Endodermal cell (in vitro differentiated cells): ENCODE measurements at regions not wholly inside any gene's neighbourhood (a gene's known extent, or its start where the extent isn't known, plus 50 kb on each side); places are given as distances from the start of the nearest gene placed in this dataset.

Source experiments
- DNase-seq: peaks from one replicate; pipeline ENCODE4 v3.0.0-alpha.2; 2017
- H3K27ac ChIP-seq: 2 replicates; pipeline ENCODE4 v1.5.1; 2013; ENCODE audit warnings: mild to moderate bottlenecking, low read depth, low read length, moderate library complexity
- H3K27me3 ChIP-seq: 2 replicates; pipeline ENCODE4 v1.6.1; 2013; ENCODE audit warnings: mild to moderate bottlenecking, low read length, moderate library complexity; ENCODE audit not compliant: insufficient read depth, control insufficient read depth, poor library complexity, severe bottlenecking
- H3K36me3 ChIP-seq: 2 replicates; pipeline ENCODE4 v1.7.0; 2013; ENCODE audit warnings: mild to moderate bottlenecking, low read length, moderate library complexity; ENCODE audit not compliant: control insufficient read depth, insufficient read depth
- H3K4me1 ChIP-seq: one replicate; pipeline ENCODE4 v1.7.0; 2013; ENCODE audit warnings: low read length; ENCODE audit not compliant: control insufficient read depth, insufficient read depth
- H3K4me3 ChIP-seq: 2 replicates; pipeline ENCODE4 v1.5.1; 2013; ENCODE audit warnings: mild to moderate bottlenecking, low read length, moderate library complexity
- H3K9ac ChIP-seq: 2 replicates; pipeline ENCODE4 v1.6.1; 2013; ENCODE audit warnings: mild to moderate bottlenecking, low read length, moderate library complexity; ENCODE audit not compliant: poor library complexity, severe bottlenecking; ENCODE audit errors: extremely low read depth
- H3K9me3 ChIP-seq: 2 replicates; pipeline ENCODE4 v1.6.1; 2013; ENCODE audit warnings: mild to moderate bottlenecking, low read length, moderate library complexity; ENCODE audit not compliant: control insufficient read depth
- H3K27ac Mint-ChIP-seq: 2 replicates; pipeline ENCODE4 v1.8.0; 2020; ENCODE audit warnings: mixed read lengths
- H3K27me3 Mint-ChIP-seq: 2 replicates; pipeline ENCODE4 v1.8.0; 2021; ENCODE audit warnings: mild to moderate bottlenecking, mixed read lengths; ENCODE audit not compliant: insufficient read depth
- H3K36me3 Mint-ChIP-seq: 2 replicates; pipeline ENCODE4 v1.8.0; 2020; ENCODE audit warnings: low read depth, mixed read lengths
- H3K4me1 Mint-ChIP-seq: 2 replicates; pipeline ENCODE4 v1.8.0; 2020; ENCODE audit warnings: mixed read lengths
- H3K4me3 Mint-ChIP-seq: 2 replicates; pipeline ENCODE4 v1.8.0; 2020; ENCODE audit warnings: mild to moderate bottlenecking, moderate library complexity, mixed read lengths
- H3K9me3 Mint-ChIP-seq: 2 replicates; pipeline ENCODE4 v1.8.0; 2020; ENCODE audit warnings: mild to moderate bottlenecking, mixed read lengths
- WGBS, 2 experiments: methylation state at CpG; one replicate each; pipeline versions ENCODE4 v1.1.5 to v1.1.7; 2013; ENCODE audit warnings: missing lambda C conversion rate in 2 of 2, mixed read lengths in 1 of 2; ENCODE audit not compliant: insufficient coverage in 1 of 2, insufficient read length in 1 of 2; 5-methylcytosine and 5-hydroxymethylcytosine counted together
- TF ChIP-seq, protein P1 (sequence below): fragments of 200-600 bp; sonication (generic); conservative IDR thresholded peaks from 2 replicates; pipeline ENCODE4 v1.5.0; 2021; ENCODE audit warnings: antibody characterized with exemption, mild to moderate bottlenecking

DNA sequence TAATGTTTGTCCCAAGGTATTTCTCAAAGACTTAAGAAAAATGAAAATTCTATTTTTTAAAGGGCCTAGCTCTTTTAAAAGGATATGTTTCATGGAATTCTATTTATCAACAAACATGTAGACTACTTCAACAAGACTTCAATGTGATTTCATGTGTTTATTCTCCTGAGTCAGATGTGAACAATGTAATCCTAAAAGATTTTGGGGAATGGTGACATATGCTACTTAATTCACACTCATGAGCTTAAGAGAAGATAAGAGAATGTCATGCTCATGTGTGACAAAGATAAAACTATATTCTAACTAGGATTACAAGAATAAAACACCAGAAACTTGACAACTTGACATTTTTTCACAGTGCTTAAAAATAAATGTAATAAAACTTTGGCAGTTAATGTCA lies 127.5 kb downstream of the TES start:
- no peaks in the 10 kb centered on the region for H3K27me3 Mint-ChIP-seq
- Histone ChIP-seq H3K9ac (no peak overlapping the region), H3K36me3 (no peaks in the 10 kb centered on the region), H3K4me1 (peaks cover 3% of the 10 kb centered on the region), H3K27me3 (no peaks in the 10 kb centered on the region), H3K9me3 (no peaks in the 10 kb centered on the region), H3K27ac (no peak overlapping the region), H3K4me3 (no peak overlapping the region)
- H3K27ac Mint-ChIP-seq, result no peak overlapping the region
- H3K9me3 Mint-ChIP-seq, result no peaks in the 10 kb centered on the region
- H3K4me1 Mint-ChIP-seq, result peaks cover 12% of the 10 kb centered on the region
- DNase-seq, result no peak
- no peaks in the 10 kb centered on the region for H3K36me3 Mint-ChIP-seq
- TF ChIP-seq, protein P1, sequence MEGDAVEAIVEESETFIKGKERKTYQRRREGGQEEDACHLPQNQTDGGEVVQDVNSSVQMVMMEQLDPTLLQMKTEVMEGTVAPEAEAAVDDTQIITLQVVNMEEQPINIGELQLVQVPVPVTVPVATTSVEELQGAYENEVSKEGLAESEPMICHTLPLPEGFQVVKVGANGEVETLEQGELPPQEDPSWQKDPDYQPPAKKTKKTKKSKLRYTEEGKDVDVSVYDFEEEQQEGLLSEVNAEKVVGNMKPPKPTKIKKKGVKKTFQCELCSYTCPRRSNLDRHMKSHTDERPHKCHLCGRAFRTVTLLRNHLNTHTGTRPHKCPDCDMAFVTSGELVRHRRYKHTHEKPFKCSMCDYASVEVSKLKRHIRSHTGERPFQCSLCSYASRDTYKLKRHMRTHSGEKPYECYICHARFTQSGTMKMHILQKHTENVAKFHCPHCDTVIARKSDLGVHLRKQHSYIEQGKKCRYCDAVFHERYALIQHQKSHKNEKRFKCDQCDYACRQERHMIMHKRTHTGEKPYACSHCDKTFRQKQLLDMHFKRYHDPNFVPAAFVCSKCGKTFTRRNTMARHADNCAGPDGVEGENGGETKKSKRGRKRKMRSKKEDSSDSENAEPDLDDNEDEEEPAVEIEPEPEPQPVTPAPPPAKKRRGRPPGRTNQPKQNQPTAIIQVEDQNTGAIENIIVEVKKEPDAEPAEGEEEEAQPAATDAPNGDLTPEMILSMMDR, result no peak
- H3K4me3 Mint-ChIP-seq, result no peak overlapping the region

DNA sequence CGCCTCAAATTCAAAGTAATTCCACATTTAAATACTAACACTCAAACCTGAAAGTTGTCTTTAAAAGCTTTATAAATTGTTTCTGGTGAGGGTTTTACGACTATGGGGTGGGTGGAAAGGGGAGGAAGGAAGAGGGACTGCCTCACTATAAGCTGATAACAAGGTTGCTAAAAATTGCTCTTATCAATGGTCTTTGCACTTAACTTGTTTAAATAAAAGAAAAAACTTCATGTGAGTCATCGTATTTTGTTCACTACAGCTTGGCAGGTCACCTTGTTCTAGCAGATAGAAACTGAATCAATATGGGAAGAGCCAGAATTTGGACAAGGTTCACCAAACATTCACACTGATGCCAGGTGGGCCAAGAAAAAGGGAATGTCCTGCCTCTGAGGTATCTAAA lies 129.2 kb downstream of the TES start:
- Histone ChIP-seq H3K9ac (no peak overlapping the region), H3K36me3 (no peaks in the 10 kb centered on the region), H3K27me3 (no peaks in the 10 kb centered on the region), H3K27ac (no peak overlapping the region), H3K4me1 (peaks cover 3% of the 10 kb centered on the region), H3K9me3 (peaks cover 4% of the 10 kb centered on the region), H3K4me3 (no peak overlapping the region)
- peaks cover 2% of the 10 kb centered on the region for H3K9me3 Mint-ChIP-seq
- no peak for DNase-seq
- no peaks in the 10 kb centered on the region for H3K36me3 Mint-ChIP-seq
- no peaks in the 10 kb centered on the region for H3K27me3 Mint-ChIP-seq
- TF ChIP-seq, protein P1, result no peak
- WGBS, 2 experiments, result 88 to 96% methylated on average over 1 to 3 of the region's 3 CpGs
- H3K4me3 Mint-ChIP-seq, result no peak overlapping the region
- H3K27ac Mint-ChIP-seq, result no peak overlapping the region
- H3K4me1 Mint-ChIP-seq, result peaks cover 12% of the 10 kb centered on the region

- no peak for DNase-seq
- WGBS, 2 experiments, result 93 to 97% methylated on average over 2 to 4 of the region's 4 CpGs
- no peak overlapping the region for H3K4me3 Mint-ChIP-seq
- no peaks in the 10 kb centered on the region for H3K36me3 Mint-ChIP-seq
- no peaks in the 10 kb centered on the region for H3K27me3 Mint-ChIP-seq
- Histone ChIP-seq H3K27ac (no peak overlapping the region), H3K9ac (no peak overlapping the region), H3K4me3 (no peak overlapping the region), H3K27me3 (no peaks in the 10 kb centered on the region), H3K9me3 (peaks cover 4% of the 10 kb centered on the region), H3K4me1 (peaks cover 3% of the 10 kb centered on the region), H3K36me3 (no peaks in the 10 kb centered on the region)
- peaks cover 12% of the 10 kb centered on the region for H3K4me1 Mint-ChIP-seq
- TF ChIP-seq, protein P1, result no peak
- H3K9me3 Mint-ChIP-seq, result peaks cover 2% of the 10 kb centered on the region
- no peak overlapping the region for H3K27ac Mint-ChIP-seq
These were observed 130.0 kb downstream of the TES start for GRCh38 chr7:116340201-116340847.
